GM21528 (cell line): ENCODE measurements at regions not wholly inside any gene's neighbourhood (a gene's known extent, or its start where the extent isn't known, plus 50 kb on each side); places are given as distances from the start of the nearest gene placed in this dataset.
"Not testable (repeated sequence)": the region's sequence is repeated elsewhere in the genome, so short reads cannot be mapped to it uniquely, and the experiment has no call there.

Experiments
- ATAC-seq: cut with Tn5 transposase; IDR thresholded peaks from one replicate; pipeline ENCODE4 v1.9.1; 2021; ENCODE audit warnings: mild to moderate bottlenecking, moderate library complexity; ENCODE audit not compliant: unreplicated experiment, low FRiP score

GRCh38 chrX:139063364-139063763 is 351.8 kb upstream of the FGF13 start:
- ATAC-seq, result no peak

- no peak for ATAC-seq
Measured at GRCh38 chrX:139058831-139059495, 347.4 kb upstream of the FGF13 start.

GRCh38 chrX:139052461-139052860 is 340.9 kb upstream of the FGF13 start:
- ATAC-seq, result no peak

- ATAC-seq, result no peak
Measured at GRCh38 chrX:139049465-139049864, 337.9 kb upstream of the FGF13 start.

GRCh38 chrX:139044680-139045079 is 333.2 kb upstream of the FGF13 start:
- ATAC-seq, result no peak

GRCh38 chrX:139039041-139039440 is 327.5 kb upstream of the FGF13 start:
- no peak for ATAC-seq

GRCh38 chrX:139026811-139027210 is 315.3 kb upstream of the FGF13 start:
- ATAC-seq, result no peak

GRCh38 chrX:139026406-139026805 is 314.9 kb upstream of the FGF13 start:
- no peak for ATAC-seq

GRCh38 chrX:139025816-139026215 is 314.3 kb upstream of the FGF13 start:
- ATAC-seq, result no peak

- ATAC-seq, result no peak
Measured at GRCh38 chrX:139023531-139023930, 312.0 kb upstream of the FGF13 start.

GRCh38 chrX:139020801-139021200 is 309.3 kb upstream of the FGF13 start:
- ATAC-seq, result no peak

GRCh38 chrX:139018436-139018835 is 306.9 kb upstream of the FGF13 start:
- no peak for ATAC-seq

- no peak for ATAC-seq
Measured at GRCh38 chrX:139015627-139016026, 304.1 kb upstream of the FGF13 start.

GRCh38 chrX:139008185-139008584 is 296.7 kb upstream of the FGF13 start:
- ATAC-seq, result no peak

GRCh38 chrX:139003856-139004527 is 292.5 kb upstream of the FGF13 start:
- not testable (repeated sequence) for ATAC-seq

GRCh38 chrX:139002319-139002718 is 290.8 kb upstream of the FGF13 start:
- ATAC-seq, result no peak

- no peak for ATAC-seq
Measured at GRCh38 chrX:138996268-138996667, 284.8 kb upstream of the FGF13 start.

GRCh38 chrX:138995458-138995857 is 283.9 kb upstream of the FGF13 start:
- no peak for ATAC-seq

- not testable (repeated sequence) for ATAC-seq
Measured at GRCh38 chrX:138990425-138990824, 278.9 kb upstream of the FGF13 start.

GRCh38 chrX:138986866-138987265 is 275.3 kb upstream of the FGF13 start:
- no peak for ATAC-seq

GRCh38 chrX:138986235-138986634 is 274.7 kb upstream of the FGF13 start:
- no peak for ATAC-seq

GRCh38 chrX:138982365-138982764 is 270.8 kb upstream of the FGF13 start:
- ATAC-seq, result no peak
